ENCODE measurements at regions not wholly inside any gene's neighbourhood (a gene's known extent, or its start where the extent isn't known, plus 50 kb on each side); places are given as distances from the start of the nearest gene placed in this dataset.

GRCh38 chr10:109037978-109038377, 885.3 kb downstream of the XPNPEP1 start:
- H3K4me3 ChIP-seq (ENCODE audit: severe bottlenecking) = no peak overlapping the region
- TF ChIP-seq CTCF (IDR thresholded peaks at IDR 0.05; ENCODE audit: poor library complexity, severe bottlenecking) = no peak
- H3K9me3 ChIP-seq (ENCODE audit: severe bottlenecking) = no peaks in the 10 kb centered on the region
- H3K36me3 ChIP-seq (ENCODE audit: low read depth) = no peaks in the 10 kb centered on the region
- no peaks in the 10 kb centered on the region for H3K4me1 ChIP-seq (ENCODE audit: insufficient read depth, poor library complexity, severe bottlenecking)
- H3K27me3 ChIP-seq (ENCODE audit: insufficient read depth, poor library complexity, severe bottlenecking) = no peaks in the 10 kb centered on the region
- no peak overlapping the region for H3K27ac ChIP-seq (ENCODE audit: poor library complexity, severe bottlenecking)
- ATAC-seq (ENCODE audit: low read depth) (no peak), DNase-seq (ENCODE audit: low spot score) (no peak)

GRCh38 chr10:109030581-109031210, 892.6 kb downstream of the XPNPEP1 start:
- no peak for ATAC-seq (ENCODE audit: low read depth)
- no peak overlapping the region for H3K27ac ChIP-seq (ENCODE audit: poor library complexity, severe bottlenecking)
- H3K4me3 ChIP-seq (ENCODE audit: severe bottlenecking) = no peak overlapping the region
- no peak for TF ChIP-seq CTCF (IDR thresholded peaks at IDR 0.05; ENCODE audit: poor library complexity, severe bottlenecking)
- DNase-seq (ENCODE audit: low spot score) = no peak
- no peaks in the 10 kb centered on the region for H3K27me3 ChIP-seq (ENCODE audit: insufficient read depth, poor library complexity, severe bottlenecking)
- H3K9me3 ChIP-seq (ENCODE audit: severe bottlenecking) = no peaks in the 10 kb centered on the region
- no peaks in the 10 kb centered on the region for H3K4me1 ChIP-seq (ENCODE audit: insufficient read depth, poor library complexity, severe bottlenecking)
- no peaks in the 10 kb centered on the region for H3K36me3 ChIP-seq (ENCODE audit: low read depth)

- DNase-seq (ENCODE audit: low spot score) (no peak), ATAC-seq (ENCODE audit: low read depth) (no peak)
Observed at GRCh38 chr10:109029870-109030269, 893.4 kb downstream of the XPNPEP1 start.

GRCh38 chr10:109027534-109028185, 895.7 kb downstream of the XPNPEP1 start:
- no peaks in the 10 kb centered on the region for H3K9me3 ChIP-seq (ENCODE audit: severe bottlenecking)
- ATAC-seq (ENCODE audit: low read depth) (no peak), DNase-seq (ENCODE audit: low spot score) (no peak)
- no peak overlapping the region for H3K27ac ChIP-seq (ENCODE audit: poor library complexity, severe bottlenecking)
- no peaks in the 10 kb centered on the region for H3K27me3 ChIP-seq (ENCODE audit: insufficient read depth, poor library complexity, severe bottlenecking)
- H3K4me3 ChIP-seq (ENCODE audit: severe bottlenecking) = no peak overlapping the region
- no peaks in the 10 kb centered on the region for H3K36me3 ChIP-seq (ENCODE audit: low read depth)
- H3K4me1 ChIP-seq (ENCODE audit: insufficient read depth, poor library complexity, severe bottlenecking) = no peaks in the 10 kb centered on the region
- no peak for TF ChIP-seq CTCF (IDR thresholded peaks at IDR 0.05; ENCODE audit: poor library complexity, severe bottlenecking)

More at GRCh38 chr10:109029870-109030269, 893.4 kb downstream of the XPNPEP1 start:
- no peaks in the 10 kb centered on the region for H3K27me3 ChIP-seq (ENCODE audit: insufficient read depth, poor library complexity, severe bottlenecking)
- H3K9me3 ChIP-seq (ENCODE audit: severe bottlenecking) = no peaks in the 10 kb centered on the region
- no peak for TF ChIP-seq CTCF (IDR thresholded peaks at IDR 0.05; ENCODE audit: poor library complexity, severe bottlenecking)
- H3K27ac ChIP-seq (ENCODE audit: poor library complexity, severe bottlenecking) = no peak overlapping the region
- H3K4me1 ChIP-seq (ENCODE audit: insufficient read depth, poor library complexity, severe bottlenecking) = no peaks in the 10 kb centered on the region
- no peak overlapping the region for H3K4me3 ChIP-seq (ENCODE audit: severe bottlenecking)
- no peaks in the 10 kb centered on the region for H3K36me3 ChIP-seq (ENCODE audit: low read depth)

GRCh38 chr10:109025172-109025571, 898.1 kb downstream of the XPNPEP1 start:
- H3K27me3 ChIP-seq (ENCODE audit: insufficient read depth, poor library complexity, severe bottlenecking) = no peaks in the 10 kb centered on the region
- no peak overlapping the region for H3K4me3 ChIP-seq (ENCODE audit: severe bottlenecking)
- H3K9me3 ChIP-seq (ENCODE audit: severe bottlenecking) = no peaks in the 10 kb centered on the region
- no peaks in the 10 kb centered on the region for H3K36me3 ChIP-seq (ENCODE audit: low read depth)
- no peak overlapping the region for H3K27ac ChIP-seq (ENCODE audit: poor library complexity, severe bottlenecking)
- DNase-seq (ENCODE audit: low spot score) (no peak), ATAC-seq (ENCODE audit: low read depth) (no peak)
- TF ChIP-seq CTCF (IDR thresholded peaks at IDR 0.05; ENCODE audit: poor library complexity, severe bottlenecking) = no peak
- no peaks in the 10 kb centered on the region for H3K4me1 ChIP-seq (ENCODE audit: insufficient read depth, poor library complexity, severe bottlenecking)
